ENCODE measurements at regions not wholly inside any gene's neighbourhood (a gene's known extent, or its start where the extent isn't known, plus 50 kb on each side); places are given as distances from the start of the nearest gene placed in this dataset.

GRCh38 chr2:47265158-47265557, 88.8 kb upstream of the CALM2 start:
- intact Hi-C loops (cut with micrococcal nuclease; ENCODE audit: unreplicated experiment) = no loop called here
- in situ Hi-C loops (cut with HindIII; ENCODE audit: low pct_unique_long_range_greater_than_20kb, low sequenced_read_pairs) = no loop called here
- BruUV-seq (replicated peaks) = no TSS peak

GRCh38 chr2:47264686-47265085, 88.4 kb upstream of the CALM2 start:
- in situ Hi-C loops (cut with HindIII; ENCODE audit: low pct_unique_long_range_greater_than_20kb, low sequenced_read_pairs) = no loop called here
- Histone ChIP-seq H3K4me1 (ENCODE audit: control insufficient read depth, insufficient read depth, low read length) (peaks cover 17% of the 10 kb centered on the region; the same call in 1 of the 2 replicates), H3K9me3 (ENCODE audit: control insufficient read depth, insufficient read depth, low read depth, low read length) (no peaks in the 10 kb centered on the region), H3K27me3 (ENCODE audit: control insufficient read depth, insufficient read depth, low read length) (no peaks in the 10 kb centered on the region), H3K36me3 (ENCODE audit: control insufficient read depth, insufficient read depth, low read length) (no peaks in the 10 kb centered on the region), H3K4me3 (ENCODE audit: low read depth in 2 of 2, low read length in 2 of 2) (no peak overlapping the region), H3K27ac (ENCODE audit: low read length) (no peak overlapping the region)
- intact Hi-C loops (cut with micrococcal nuclease; ENCODE audit: unreplicated experiment) = no loop called here
- CTCF ChIA-PET = no interaction called here
- DNase-seq (ENCODE audit: low read depth, low spot score) (no peak), ATAC-seq (no peak)
- BruUV-seq (replicated peaks) = no TSS peak
- TF ChIP-seq SIN3A (IDR thresholded peaks at IDR 0.05; ENCODE audit: borderline replicate concordance, insufficient read depth, low read depth, low read length) (no peak), TCF7L2 (IDR thresholded peaks at IDR 0.05; ENCODE audit: low read depth, low read length) (no peak), POLR2AphosphoS5 (IDR thresholded peaks at IDR 0.05; ENCODE audit: low read depth, low read length) (no peak)
- POLR2A ChIA-PET = no interaction called here

More at GRCh38 chr2:47265158-47265557, 88.8 kb upstream of the CALM2 start:
- no peaks in the 10 kb centered on the region for H3K27me3 ChIP-seq (ENCODE audit: control insufficient read depth, insufficient read depth, low read length)
- POLR2A ChIA-PET = no interaction called here
- no peaks in the 10 kb centered on the region for H3K9me3 ChIP-seq (ENCODE audit: control insufficient read depth, insufficient read depth, low read depth, low read length)
- ATAC-seq = no peak
- CTCF ChIA-PET = no interaction called here
- H3K36me3 ChIP-seq (ENCODE audit: control insufficient read depth, insufficient read depth, low read length) = no peaks in the 10 kb centered on the region
- H3K27ac ChIP-seq (ENCODE audit: low read length) = no peak overlapping the region
- no peak overlapping the region for H3K4me3 ChIP-seq (ENCODE audit: low read depth in 2 of 2, low read length in 2 of 2)
- peaks cover 17% of the 10 kb centered on the region; the same call in 1 of the 2 replicates for H3K4me1 ChIP-seq (ENCODE audit: control insufficient read depth, insufficient read depth, low read length)
- DNase-seq (ENCODE audit: low read depth, low spot score) = no peak
- no peak for TF ChIP-seq CTCF (IDR thresholded peaks at IDR 0.05)
- TF ChIP-seq TCF7L2 (IDR thresholded peaks at IDR 0.05; ENCODE audit: low read depth, low read length) = no peak
- no peak for TF ChIP-seq POLR2AphosphoS5 (IDR thresholded peaks at IDR 0.05; ENCODE audit: low read depth, low read length)
- TF ChIP-seq REST (IDR thresholded peaks at IDR 0.05; ENCODE audit: insufficient read depth in 1 of 2, low read depth in 2 of 2, low read length in 1 of 2) = no peak
- no peak for TF ChIP-seq SIN3A (IDR thresholded peaks at IDR 0.05; ENCODE audit: borderline replicate concordance, insufficient read depth, low read depth, low read length)

GRCh38 chr2:47264143-47264542, 87.8 kb upstream of the CALM2 start:
- CTCF ChIA-PET = interaction anchor here (0.7 kb wide), 2 partner anchors 46 to 91 kb away, joined by 4 read pairs; no protein-coding TSS in a partner anchor
- Histone ChIP-seq H3K4me1 (ENCODE audit: control insufficient read depth, insufficient read depth, low read length) (peaks cover 12% of the 10 kb centered on the region; the same call in 1 of the 2 replicates), H3K9me3 (ENCODE audit: control insufficient read depth, insufficient read depth, low read depth, low read length) (no peaks in the 10 kb centered on the region), H3K27ac (ENCODE audit: low read length) (no peak overlapping the region), H3K4me3 (ENCODE audit: low read depth in 2 of 2, low read length in 2 of 2) (no peak overlapping the region), H3K36me3 (ENCODE audit: control insufficient read depth, insufficient read depth, low read length) (no peaks in the 10 kb centered on the region), H3K27me3 (ENCODE audit: control insufficient read depth, insufficient read depth, low read length) (no peaks in the 10 kb centered on the region)
- no TSS peak for BruUV-seq (replicated peaks)
- intact Hi-C loops (cut with micrococcal nuclease; ENCODE audit: unreplicated experiment) (no loop called here), in situ Hi-C loops (cut with HindIII; ENCODE audit: low pct_unique_long_range_greater_than_20kb, low sequenced_read_pairs) (no loop called here)
- DNase-seq (ENCODE audit: low read depth, low spot score) (no peak), ATAC-seq (no peak)
- POLR2A ChIA-PET = no interaction called here
- TF ChIP-seq POLR2AphosphoS5 (IDR thresholded peaks at IDR 0.05; ENCODE audit: low read depth, low read length) (no peak), SIN3A (IDR thresholded peaks at IDR 0.05; ENCODE audit: borderline replicate concordance, insufficient read depth, low read depth, low read length) (no peak), REST (IDR thresholded peaks at IDR 0.05; ENCODE audit: insufficient read depth in 1 of 2, low read depth in 2 of 2, low read length in 1 of 2) (no peak), TCF7L2 (IDR thresholded peaks at IDR 0.05; ENCODE audit: low read depth, low read length) (no peak), CTCF (IDR thresholded peaks at IDR 0.05) (no peak; the same call in 1 of the 2 replicates)

Data from Panc1 (cell line).